Natural killer cell (primary cell): ENCODE measurements at regions not wholly inside any gene's neighbourhood (a gene's known extent, or its start where the extent isn't known, plus 50 kb on each side); places are given as distances from the start of the nearest gene placed in this dataset.

ENCODE experiments used
- ATAC-seq, 3 donors: fragments of 150-1000 bp in 2 of 3; fragments of 200-7000 bp in 1 of 3; cut with Tn5 transposase; 1 replicate in 1 of 3; 2 replicates in 2 of 3; pipeline ENCODE4 v1.10.0; 2021; ENCODE audit warnings: mild to moderate bottlenecking in 2 of 3, moderate library complexity in 2 of 3
- DNase-seq, 2 donors: peaks; one replicate each; pipeline versions ENCODE4 v3.0.0 to v3.0.0-alpha.2; 2013 to 2021; ENCODE audit warnings: mixed read lengths in 1 of 2
- H3K27ac ChIP-seq: one replicate; pipeline ENCODE4 v1.5.1; 2013; ENCODE audit warnings: mild to moderate bottlenecking, low read length
- H3K27me3 ChIP-seq: one replicate; pipeline ENCODE4 v1.6.1; 2013; ENCODE audit warnings: low read length; ENCODE audit not compliant: control insufficient read depth, insufficient read depth
- H3K36me3 ChIP-seq: one replicate; pipeline ENCODE4 v1.6.1; 2013; ENCODE audit warnings: low read length; ENCODE audit not compliant: control insufficient read depth, insufficient read depth
- H3K4me1 ChIP-seq: one replicate; pipeline ENCODE4 v1.6.1; 2013; ENCODE audit warnings: low read length; ENCODE audit not compliant: control insufficient read depth, insufficient read depth
- H3K4me3 ChIP-seq: one replicate; pipeline ENCODE4 v1.5.1; 2013; ENCODE audit warnings: low read length
- H3K9me3 ChIP-seq: one replicate; pipeline ENCODE4 v1.6.1; 2013; ENCODE audit warnings: low read length; ENCODE audit not compliant: control insufficient read depth, insufficient read depth
- H3K27ac Mint-ChIP-seq, 2 donors: one replicate each; pipeline ENCODE4 v1.8.0; 2022; ENCODE audit warnings: mild to moderate bottlenecking in 2 of 2, mixed read lengths in 2 of 2, moderate library complexity in 1 of 2
- H3K27me3 Mint-ChIP-seq, 2 donors: one replicate each; pipeline ENCODE4 v1.8.0; 2022; ENCODE audit warnings: low read depth in 2 of 2, mixed read lengths in 2 of 2
- H3K36me3 Mint-ChIP-seq: one replicate; pipeline ENCODE4 v1.8.0; 2022; ENCODE audit warnings: mixed read lengths
- H3K4me1 Mint-ChIP-seq, 2 donors: one replicate each; pipeline ENCODE4 v1.8.0; 2022; ENCODE audit warnings: mixed read lengths in 2 of 2
- H3K4me3 Mint-ChIP-seq: one replicate; pipeline ENCODE4 v1.8.0; 2022; ENCODE audit warnings: mild to moderate bottlenecking, moderate library complexity, mixed read lengths
- H3K9me3 Mint-ChIP-seq, 2 donors: one replicate each; pipeline ENCODE4 v1.8.0; 2022; ENCODE audit warnings: mixed read lengths in 2 of 2
- CTCF ChIP-seq: fragments of 200-600 bp; IDR thresholded peaks from one replicate; pipeline ENCODE4 v1.8.0; 2022; ENCODE audit warnings: antibody characterized with exemption
- WGBS: methylation state at CpG from one replicate; pipeline ENCODE4 v1.1.7; 2013; ENCODE audit warnings: missing lambda C conversion rate; ENCODE audit not compliant: insufficient coverage; 5-methylcytosine and 5-hydroxymethylcytosine counted together
- intact Hi-C: fragments of 100-400 bp; cut with micrococcal nuclease; formaldehyde crosslinking; loops from one replicate; pipeline ENCODE4 v1.14.2; 2022

- Histone ChIP-seq H3K9me3 (no peaks in the 10 kb centered on the region), H3K4me3 (no peak overlapping the region), H3K36me3 (no peaks in the 10 kb centered on the region), H3K27ac (no peak overlapping the region), H3K4me1 (no peaks in the 10 kb centered on the region), H3K27me3 (no peaks in the 10 kb centered on the region)
- no peak overlapping the region for H3K27ac Mint-ChIP-seq
- ATAC-seq: no peak
- H3K36me3 Mint-ChIP-seq: no peaks in the 10 kb centered on the region
- no peaks in the 10 kb centered on the region for H3K27me3 Mint-ChIP-seq
- no peaks in the 10 kb centered on the region for H3K4me1 Mint-ChIP-seq
- no peaks in the 10 kb centered on the region for H3K9me3 Mint-ChIP-seq
- TF ChIP-seq CTCF: no peak
- intact Hi-C loops: no loop called here
- DNase-seq: no peak
- 89% methylated on average over 8 of the region's 8 CpGs for WGBS
- H3K4me3 Mint-ChIP-seq: no peak overlapping the region
These were observed 241.4 kb downstream of the MYCN start for GRCh38 chr2:16181741-16182090.

GRCh38 chr2:16181062-16181740 is 240.9 kb downstream of the MYCN start:
- no peak overlapping the region for H3K27ac Mint-ChIP-seq
- no peak for ATAC-seq
- 93% methylated on average over 12 of the region's 12 CpGs for WGBS

GRCh38 chr2:16180631-16181030 is 240.3 kb downstream of the MYCN start:
- H3K27me3 Mint-ChIP-seq: peaks cover 0 to 2% of the 10 kb centered on the region in 2 donors
- Histone ChIP-seq H3K27me3 (no peaks in the 10 kb centered on the region), H3K27ac (no peak overlapping the region), H3K4me3 (no peak overlapping the region), H3K36me3 (no peaks in the 10 kb centered on the region), H3K4me1 (no peaks in the 10 kb centered on the region), H3K9me3 (no peaks in the 10 kb centered on the region)
- H3K4me1 Mint-ChIP-seq: no peaks in the 10 kb centered on the region
- DNase-seq (no peak), ATAC-seq (no peak)
- no peak overlapping the region for H3K27ac Mint-ChIP-seq
- H3K4me3 Mint-ChIP-seq: no peak overlapping the region
- H3K9me3 Mint-ChIP-seq: no peaks in the 10 kb centered on the region
- WGBS: 90% methylated on average over 6 of the region's 6 CpGs
- H3K36me3 Mint-ChIP-seq: no peaks in the 10 kb centered on the region
- TF ChIP-seq CTCF: no peak
- intact Hi-C loops: no loop called here

More at GRCh38 chr2:16181062-16181740, 240.9 kb downstream of the MYCN start:
- Histone ChIP-seq H3K27ac (no peak overlapping the region), H3K9me3 (no peaks in the 10 kb centered on the region), H3K27me3 (no peaks in the 10 kb centered on the region), H3K36me3 (no peaks in the 10 kb centered on the region), H3K4me3 (no peak overlapping the region), H3K4me1 (no peaks in the 10 kb centered on the region)
- Mint-ChIP-seq H3K4me3 (no peak overlapping the region), H3K36me3 (no peaks in the 10 kb centered on the region), H3K27me3 (no peaks in the 10 kb centered on the region), H3K9me3 (no peaks in the 10 kb centered on the region), H3K4me1 (no peaks in the 10 kb centered on the region)
- intact Hi-C loops: no loop called here
- no peak for DNase-seq
- no peak for TF ChIP-seq CTCF
